Right lobe of liver (tissue), 6 donors: ENCODE measurements at regions not wholly inside any gene's neighbourhood (a gene's known extent, or its start where the extent isn't known, plus 50 kb on each side); places are given as distances from the start of the nearest gene placed in this dataset.

ENCODE experiments used
- ATAC-seq, 4 donors: fragments of 200-7000 bp; cut with Tn5 transposase; one replicate each; pipeline ENCODE4 v1.9.1; 2020; ENCODE audit warnings: mild to moderate bottlenecking in 4 of 4, moderate library complexity in 4 of 4
- DNase-seq, 3 donors: peaks; one replicate each; pipeline ENCODE4 v3.0.0-alpha.2; 2020
- H3K27ac ChIP-seq, 3 donors: fragments of 200-600 bp; one replicate each; pipeline ENCODE4 v1.8.0; 2022
- H3K27me3 ChIP-seq, 2 donors: fragments of 200-600 bp; one replicate each; pipeline ENCODE4 v1.8.0; 2022
- H3K36me3 ChIP-seq, 4 donors: fragments of 200-600 bp; sonication (generic) in 1 of 4; one replicate each; pipeline versions ENCODE4 v1.5.1 to v1.8.0; 2017 to 2022; ENCODE audit warnings: control low read depth in 1 of 4
- H3K4me1 ChIP-seq, 4 donors: fragments of 200-600 bp; sonication (generic) in 1 of 4; one replicate each; pipeline versions ENCODE4 v1.5.1 to v1.8.0; 2017 to 2022; ENCODE audit warnings: control low read depth in 1 of 4
- H3K4me3 ChIP-seq, 3 donors: fragments of 200-600 bp; one replicate each; pipeline ENCODE4 v1.8.0; 2022
- H3K9me3 ChIP-seq, 4 donors: fragments of 200-600 bp; sonication (generic) in 1 of 4; one replicate each; pipeline versions ENCODE4 v1.5.1 to v1.8.0; 2017 to 2022; ENCODE audit warnings: control low read depth in 1 of 4
- POLR2A ChIP-seq: fragments of 450-650 bp; IDR thresholded peaks from one replicate; pipeline ENCODE4 v1.6.1; 2017; ENCODE audit warnings: antibody characterized with exemption, mild to moderate bottlenecking
- WGBS: methylation state at CpG from one replicate; pipeline ENCODE4 v1.1.6; 2018; ENCODE audit warnings: low coverage, low lambda C conversion rate; ENCODE audit not compliant: insufficient coverage; ENCODE audit errors: missing lambda C conversion rate; 5-methylcytosine and 5-hydroxymethylcytosine counted together
- intact Hi-C, 2 donors: fragments of 100-400 bp; cut with DNase I; formaldehyde crosslinking; loops; one replicate each; pipeline versions ENCODE4 v1.11.2 to v1.14.1; 2022
- TF ChIP-seq, protein P1 (sequence below), 4 donors: fragments of 200-600 bp in 3 of 4; fragments of 450-650 bp in 1 of 4; IDR thresholded peaks; one replicate each; pipeline versions ENCODE4 v1.5.1 to v1.8.0; 2016 to 2022; ENCODE audit warnings: antibody characterized with exemption in 4 of 4, mild to moderate bottlenecking in 2 of 4
- donor health status: DM: no; HTN: yes; CAD: no.
- donor health status: DM: no; HTN: no; CAD: no.
- donor health status: DM: no; HTN: no; CAD: no.
- donor health status: DM: no; HTN: yes; CAD: no.
- donor health status: DM: no; HTN: yes; CAD: no.

DNA sequence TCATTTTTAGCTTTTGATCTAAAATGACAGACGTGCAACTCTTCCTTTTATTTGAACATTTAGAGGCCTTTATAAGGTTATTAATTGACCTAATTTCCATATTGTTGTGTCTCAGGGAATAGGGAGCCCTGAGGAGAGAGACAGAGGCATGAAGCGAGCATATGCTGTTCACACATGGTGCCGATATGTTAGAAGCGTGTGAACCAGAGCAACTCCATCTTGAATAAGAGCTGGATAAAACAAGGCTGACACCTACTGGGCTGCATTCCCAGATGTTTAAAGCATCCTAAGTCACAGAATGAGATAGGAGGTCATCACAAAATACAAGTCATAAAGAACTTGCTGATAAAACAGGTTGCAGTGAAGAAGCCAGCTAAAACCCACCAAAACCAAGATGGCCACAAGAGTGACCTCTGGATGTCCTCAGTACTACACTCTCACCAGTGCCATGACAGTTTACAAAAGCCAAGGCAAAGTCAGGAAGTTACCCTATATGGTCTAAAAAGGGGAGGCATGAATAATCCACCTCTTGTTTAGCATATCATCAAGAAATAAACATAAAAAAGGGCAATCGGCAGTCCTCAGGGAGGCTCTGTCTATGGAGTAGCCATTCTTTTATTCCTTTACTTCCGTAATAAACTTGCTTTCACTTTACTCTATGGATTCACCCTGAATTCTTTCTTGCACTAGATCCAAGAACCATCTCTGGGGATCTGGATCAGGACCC lies 80.1 kb downstream of the SEC61G start:
- DNase-seq, result no peak
- intact Hi-C loops, result no loop called here
- no peaks in the 10 kb centered on the region for H3K4me1 ChIP-seq
- no peak overlapping the region for H3K4me3 ChIP-seq
- no peaks in the 10 kb centered on the region for H3K27me3 ChIP-seq
- TF ChIP-seq, protein P1, sequence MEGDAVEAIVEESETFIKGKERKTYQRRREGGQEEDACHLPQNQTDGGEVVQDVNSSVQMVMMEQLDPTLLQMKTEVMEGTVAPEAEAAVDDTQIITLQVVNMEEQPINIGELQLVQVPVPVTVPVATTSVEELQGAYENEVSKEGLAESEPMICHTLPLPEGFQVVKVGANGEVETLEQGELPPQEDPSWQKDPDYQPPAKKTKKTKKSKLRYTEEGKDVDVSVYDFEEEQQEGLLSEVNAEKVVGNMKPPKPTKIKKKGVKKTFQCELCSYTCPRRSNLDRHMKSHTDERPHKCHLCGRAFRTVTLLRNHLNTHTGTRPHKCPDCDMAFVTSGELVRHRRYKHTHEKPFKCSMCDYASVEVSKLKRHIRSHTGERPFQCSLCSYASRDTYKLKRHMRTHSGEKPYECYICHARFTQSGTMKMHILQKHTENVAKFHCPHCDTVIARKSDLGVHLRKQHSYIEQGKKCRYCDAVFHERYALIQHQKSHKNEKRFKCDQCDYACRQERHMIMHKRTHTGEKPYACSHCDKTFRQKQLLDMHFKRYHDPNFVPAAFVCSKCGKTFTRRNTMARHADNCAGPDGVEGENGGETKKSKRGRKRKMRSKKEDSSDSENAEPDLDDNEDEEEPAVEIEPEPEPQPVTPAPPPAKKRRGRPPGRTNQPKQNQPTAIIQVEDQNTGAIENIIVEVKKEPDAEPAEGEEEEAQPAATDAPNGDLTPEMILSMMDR (IDR thresholded peaks at IDR 0.05), result no peak
- no peak for TF ChIP-seq POLR2A
- WGBS, result 65% methylated on average over 6 of the region's 6 CpGs
- ATAC-seq, result no peak
- H3K9me3 ChIP-seq, result no peaks in the 10 kb centered on the region
- H3K27ac ChIP-seq, result no peak overlapping the region
- no peaks in the 10 kb centered on the region for H3K36me3 ChIP-seq

DNA sequence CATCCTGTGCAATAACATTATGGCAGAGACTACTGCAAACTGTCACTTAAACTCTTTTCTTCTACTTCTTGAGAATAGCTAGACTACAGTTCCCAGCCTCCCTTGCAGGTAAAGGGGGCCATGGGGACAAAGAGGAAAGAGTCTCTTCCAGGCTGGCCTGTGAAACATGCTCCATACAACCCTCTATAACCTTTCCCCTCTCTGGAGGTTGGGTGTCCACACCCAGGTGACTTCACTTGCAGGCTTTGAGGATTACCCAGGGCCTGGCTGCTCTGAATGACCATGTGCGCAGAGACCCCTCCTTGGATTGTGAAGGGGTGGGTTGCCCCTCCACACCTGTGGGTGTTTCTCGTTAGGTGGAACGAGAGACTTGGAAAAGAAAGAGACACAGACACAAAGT lies 84.1 kb downstream of the SEC61G start:
- intact Hi-C loops, result no loop called here
- Histone ChIP-seq H3K9me3 (no peaks in the 10 kb centered on the region), H3K4me1 (no peaks in the 10 kb centered on the region), H3K36me3 (no peaks in the 10 kb centered on the region), H3K27me3 (no peaks in the 10 kb centered on the region), H3K27ac (no peak overlapping the region), H3K4me3 (no peak overlapping the region)
- DNase-seq (no peak), ATAC-seq (no peak)
- no peak for TF ChIP-seq POLR2A
- TF ChIP-seq, protein P1 (IDR thresholded peaks at IDR 0.05), result no peak
- WGBS, result 71% methylated on average over 3 of the region's 3 CpGs

DNA sequence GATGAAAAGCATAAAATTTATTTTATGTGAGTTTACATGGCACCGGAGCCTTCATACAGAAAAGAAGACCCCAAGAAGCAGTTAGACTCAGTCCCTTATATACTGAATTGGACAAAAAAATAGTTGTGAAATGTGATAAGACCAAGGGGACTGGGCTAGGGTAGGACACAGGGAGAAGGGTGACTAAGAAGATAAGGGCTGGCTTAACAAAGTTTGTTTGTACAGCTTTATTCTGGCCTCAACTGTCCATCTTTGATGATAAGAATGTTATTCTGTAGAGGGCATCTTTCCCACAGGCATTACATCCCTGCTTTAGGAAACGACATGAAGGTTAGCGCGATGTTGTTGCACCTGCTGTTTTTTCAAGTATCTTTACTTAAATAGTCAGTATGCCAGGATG lies 86.5 kb downstream of the SEC61G start:
- no peak for TF ChIP-seq POLR2A
- TF ChIP-seq, protein P1 (IDR thresholded peaks at IDR 0.05), result no peak
- ATAC-seq, result no peak
- DNase-seq, result no peak
- Histone ChIP-seq H3K4me1 (no peaks in the 10 kb centered on the region), H3K9me3 (no peaks in the 10 kb centered on the region), H3K27ac (no peak overlapping the region), H3K36me3 (no peaks in the 10 kb centered on the region), H3K27me3 (no peaks in the 10 kb centered on the region), H3K4me3 (no peak overlapping the region)
- WGBS, result 62% methylated on average over 4 of the region's 4 CpGs
- intact Hi-C loops, result no loop called here

DNA sequence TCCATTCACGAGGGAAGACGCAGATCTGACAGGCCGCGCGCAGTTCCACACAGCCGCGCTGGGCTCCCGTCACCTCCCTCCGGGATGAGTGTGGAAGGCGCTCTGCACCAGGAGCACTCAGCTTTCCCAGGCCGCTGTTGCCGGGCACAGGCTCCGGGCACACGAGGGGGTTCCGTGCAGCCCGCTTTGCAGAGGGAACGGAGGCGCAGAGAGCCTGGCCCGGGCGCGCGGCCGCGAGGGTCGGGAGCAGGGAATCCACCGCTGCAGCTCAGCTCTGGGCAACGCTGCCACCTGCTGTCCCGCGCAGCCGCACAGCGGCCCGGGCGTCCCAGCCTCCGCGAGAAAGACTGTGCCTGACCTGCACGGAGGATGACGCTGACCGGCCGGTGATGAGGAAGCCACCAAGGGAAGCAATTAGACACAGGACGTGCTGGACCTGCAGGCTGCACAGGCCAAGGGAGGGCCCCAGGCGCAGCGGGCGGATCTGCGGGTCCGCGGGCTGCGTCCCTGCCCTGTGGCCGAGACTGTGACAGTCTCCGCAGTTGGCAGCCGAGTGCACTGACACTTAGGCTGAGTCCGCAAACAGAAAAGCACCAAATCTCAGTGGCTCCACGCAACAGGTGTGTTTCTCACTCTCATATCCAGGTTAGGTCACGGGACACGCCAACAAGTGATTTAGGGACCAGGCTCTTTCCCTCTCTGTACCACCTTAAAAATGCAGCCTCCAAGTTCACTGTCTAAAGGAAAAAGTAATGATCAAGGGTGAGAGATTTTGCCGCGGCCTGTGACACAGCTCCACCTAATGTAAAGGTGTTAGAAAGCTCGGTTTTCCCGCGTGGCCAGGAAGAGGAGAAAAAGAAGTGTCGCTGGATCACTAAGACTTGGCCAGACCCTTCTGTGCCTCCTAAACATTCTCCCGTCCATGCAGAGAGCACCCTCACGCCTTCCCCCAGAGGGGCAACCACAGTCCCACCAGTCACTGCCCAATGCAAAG lies 94.5 kb downstream of the SEC61G start:
- ATAC-seq, result peak; percentile 92 to 100 (median 97)
- Histone ChIP-seq H3K36me3 (no peaks in the 10 kb centered on the region), H3K4me3 (peak overlapping the region; percentile 26 to 42 (median 29)), H3K27me3 (no peaks in the 10 kb centered on the region), H3K9me3 (no peaks in the 10 kb centered on the region), H3K27ac (no peak overlapping the region), H3K4me1 (peaks cover 0 to 9% (median 0%) of the 10 kb centered on the region in 4 donors)
- WGBS, result 15% methylated on average over 9 of the region's 62 CpGs
- DNase-seq, result peak; percentile 54 to 78 (median 76)
- TF ChIP-seq, protein P1 (IDR thresholded peaks at IDR 0.05), result peak; percentile 14 to 56 (median 42)
- no peak for TF ChIP-seq POLR2A
- intact Hi-C loops, result no loop called here
